ENCODE measurements at regions not wholly inside any gene's neighbourhood (a gene's known extent, or its start where the extent isn't known, plus 50 kb on each side); places are given as distances from the start of the nearest gene placed in this dataset.
"Not testable (repeated sequence)": the region's sequence is repeated elsewhere in the genome, so short reads cannot be mapped to it uniquely, and the experiment has no call there.

- H3K36me3 ChIP-seq (ENCODE audit: control insufficient read depth, insufficient read depth, low read length) = peaks cover 3% of the 10 kb centered on the region
- H3K4me3 ChIP-seq (ENCODE audit: insufficient read depth, low read depth, low read length) = no peak overlapping the region
- no peaks in the 10 kb centered on the region for H3K27me3 ChIP-seq (ENCODE audit: control insufficient read depth, insufficient read depth, low read length, poor library complexity, severe bottlenecking)
- WGBS, 2 experiments = 12 to 28% methylated on average over 1 to 2 of the region's 2 CpGs
- H3K4me1 ChIP-seq (ENCODE audit: control insufficient read depth, insufficient read depth, low read length) = peaks cover 25% of the 10 kb centered on the region
- H3K27ac ChIP-seq (ENCODE audit: insufficient read depth, low read depth, low read length, poor library complexity, severe bottlenecking) = peak overlapping the region; percentile 70
- peaks cover 7% of the 10 kb centered on the region for H3K9me3 ChIP-seq (ENCODE audit: control insufficient read depth, low read length)
Observed at GRCh38 chr5:124979251-124979650, 232.8 kb upstream of the ZNF608 start.

GRCh38 chr5:124980163-124980941 is 233.9 kb upstream of the ZNF608 start:
- Histone ChIP-seq H3K9me3 (ENCODE audit: control insufficient read depth, low read length) (peaks cover 7% of the 10 kb centered on the region), H3K27ac (ENCODE audit: insufficient read depth, low read depth, low read length, poor library complexity, severe bottlenecking) (no peak overlapping the region), H3K36me3 (ENCODE audit: control insufficient read depth, insufficient read depth, low read length) (peaks cover 3% of the 10 kb centered on the region), H3K27me3 (ENCODE audit: control insufficient read depth, insufficient read depth, low read length, poor library complexity, severe bottlenecking) (no peaks in the 10 kb centered on the region), H3K4me1 (ENCODE audit: control insufficient read depth, insufficient read depth, low read length) (peaks cover 25% of the 10 kb centered on the region), H3K4me3 (ENCODE audit: insufficient read depth, low read depth, low read length) (no peak overlapping the region)
- WGBS, 2 experiments = 0 to 3% methylated on average over 6 to 8 of the region's 9 CpGs

- H3K4me3 ChIP-seq (ENCODE audit: insufficient read depth, low read depth, low read length) = no peak overlapping the region
- H3K27ac ChIP-seq (ENCODE audit: insufficient read depth, low read depth, low read length, poor library complexity, severe bottlenecking) = no peak overlapping the region
- H3K4me1 ChIP-seq (ENCODE audit: control insufficient read depth, insufficient read depth, low read length) = peaks cover 25% of the 10 kb centered on the region
- H3K9me3 ChIP-seq (ENCODE audit: control insufficient read depth, low read length) = peaks cover 7% of the 10 kb centered on the region
- H3K36me3 ChIP-seq (ENCODE audit: control insufficient read depth, insufficient read depth, low read length) = peaks cover 3% of the 10 kb centered on the region
- WGBS, 2 experiments = 88 to 96% methylated on average over 4 of the region's 4 CpGs
- no peaks in the 10 kb centered on the region for H3K27me3 ChIP-seq (ENCODE audit: control insufficient read depth, insufficient read depth, low read length, poor library complexity, severe bottlenecking)
Observed at GRCh38 chr5:124981901-124982300, 235.5 kb upstream of the ZNF608 start.

GRCh38 chr5:124986170-124986569 is 239.7 kb upstream of the ZNF608 start:
- Histone ChIP-seq H3K27ac (ENCODE audit: insufficient read depth, low read depth, low read length, poor library complexity, severe bottlenecking) (no peak overlapping the region), H3K9me3 (ENCODE audit: control insufficient read depth, low read length) (peaks cover 7% of the 10 kb centered on the region), H3K36me3 (ENCODE audit: control insufficient read depth, insufficient read depth, low read length) (peaks cover 3% of the 10 kb centered on the region), H3K4me3 (ENCODE audit: insufficient read depth, low read depth, low read length) (no peak overlapping the region), H3K4me1 (ENCODE audit: control insufficient read depth, insufficient read depth, low read length) (peaks cover under 1% of the 10 kb centered on the region), H3K27me3 (ENCODE audit: control insufficient read depth, insufficient read depth, low read length, poor library complexity, severe bottlenecking) (no peaks in the 10 kb centered on the region)
- WGBS, 2 experiments = 100% methylated on average over 1 to 3 of the region's 3 CpGs

- H3K4me1 ChIP-seq (ENCODE audit: control insufficient read depth, insufficient read depth, low read length) = no peaks in the 10 kb centered on the region
- H3K9me3 ChIP-seq (ENCODE audit: control insufficient read depth, low read length) = peaks cover 7% of the 10 kb centered on the region
- H3K27me3 ChIP-seq (ENCODE audit: control insufficient read depth, insufficient read depth, low read length, poor library complexity, severe bottlenecking) = no peaks in the 10 kb centered on the region
- H3K4me3 ChIP-seq (ENCODE audit: insufficient read depth, low read depth, low read length) = no peak overlapping the region
- WGBS, 2 experiments = 94 to 100% methylated on average over 3 of the region's 3 CpGs
- H3K36me3 ChIP-seq (ENCODE audit: control insufficient read depth, insufficient read depth, low read length) = peaks cover 3% of the 10 kb centered on the region
- H3K27ac ChIP-seq (ENCODE audit: insufficient read depth, low read depth, low read length, poor library complexity, severe bottlenecking) = no peak overlapping the region
Observed at GRCh38 chr5:124986667-124987066, 240.2 kb upstream of the ZNF608 start.

GRCh38 chr5:124987786-124988185 is 241.3 kb upstream of the ZNF608 start:
- not testable (repeated sequence) for H3K9me3 ChIP-seq (ENCODE audit: control insufficient read depth, low read length); H3K36me3 ChIP-seq (ENCODE audit: control insufficient read depth, insufficient read depth, low read length); H3K27ac ChIP-seq (ENCODE audit: insufficient read depth, low read depth, low read length, poor library complexity, severe bottlenecking); H3K27me3 ChIP-seq (ENCODE audit: control insufficient read depth, insufficient read depth, low read length, poor library complexity, severe bottlenecking); H3K4me1 ChIP-seq (ENCODE audit: control insufficient read depth, insufficient read depth, low read length); H3K4me3 ChIP-seq (ENCODE audit: insufficient read depth, low read depth, low read length)
- WGBS, 2 experiments = 95 to 97% methylated on average over 3 of the region's 3 CpGs

- WGBS, 2 experiments = 96 to 100% methylated on average over 1 to 2 of the region's 2 CpGs
Observed at GRCh38 chr5:124990723-124991122, 244.3 kb upstream of the ZNF608 start.

GRCh38 chr5:124995421-124995820 is 249.0 kb upstream of the ZNF608 start:
- 92 to 93% methylated on average over 1 to 3 of the region's 4 CpGs for WGBS, 2 experiments
- H3K27ac ChIP-seq (ENCODE audit: insufficient read depth, low read depth, low read length, poor library complexity, severe bottlenecking) = peak overlapping the region; percentile 83

More at GRCh38 chr5:124990723-124991122, 244.3 kb upstream of the ZNF608 start:
- H3K9me3 ChIP-seq (ENCODE audit: control insufficient read depth, low read length) = no peaks in the 10 kb centered on the region
- no peaks in the 10 kb centered on the region for H3K36me3 ChIP-seq (ENCODE audit: control insufficient read depth, insufficient read depth, low read length)
- peaks cover 8% of the 10 kb centered on the region for H3K4me1 ChIP-seq (ENCODE audit: control insufficient read depth, insufficient read depth, low read length)
- no peak overlapping the region for H3K27ac ChIP-seq (ENCODE audit: insufficient read depth, low read depth, low read length, poor library complexity, severe bottlenecking)
- H3K27me3 ChIP-seq (ENCODE audit: control insufficient read depth, insufficient read depth, low read length, poor library complexity, severe bottlenecking) = no peaks in the 10 kb centered on the region
- no peak overlapping the region for H3K4me3 ChIP-seq (ENCODE audit: insufficient read depth, low read depth, low read length)

GRCh38 chr5:124996023-124996763 is 249.8 kb upstream of the ZNF608 start:
- Histone ChIP-seq H3K27me3 (ENCODE audit: control insufficient read depth, insufficient read depth, low read length, poor library complexity, severe bottlenecking) (no peaks in the 10 kb centered on the region), H3K27ac (ENCODE audit: insufficient read depth, low read depth, low read length, poor library complexity, severe bottlenecking) (peak overlapping the region; percentile 83), H3K4me1 (ENCODE audit: control insufficient read depth, insufficient read depth, low read length) (peaks cover 34% of the 10 kb centered on the region), H3K36me3 (ENCODE audit: control insufficient read depth, insufficient read depth, low read length) (no peaks in the 10 kb centered on the region), H3K4me3 (ENCODE audit: insufficient read depth, low read depth, low read length) (no peak overlapping the region), H3K9me3 (ENCODE audit: control insufficient read depth, low read length) (no peaks in the 10 kb centered on the region)
- 0 to 30% methylated on average over 1 to 4 of the region's 4 CpGs for WGBS, 2 experiments

More at GRCh38 chr5:124995421-124995820, 249.0 kb upstream of the ZNF608 start:
- H3K36me3 ChIP-seq (ENCODE audit: control insufficient read depth, insufficient read depth, low read length) = no peaks in the 10 kb centered on the region
- H3K9me3 ChIP-seq (ENCODE audit: control insufficient read depth, low read length) = no peaks in the 10 kb centered on the region
- no peaks in the 10 kb centered on the region for H3K27me3 ChIP-seq (ENCODE audit: control insufficient read depth, insufficient read depth, low read length, poor library complexity, severe bottlenecking)
- peaks cover 31% of the 10 kb centered on the region for H3K4me1 ChIP-seq (ENCODE audit: control insufficient read depth, insufficient read depth, low read length)
- H3K4me3 ChIP-seq (ENCODE audit: insufficient read depth, low read depth, low read length) = no peak overlapping the region

- Histone ChIP-seq H3K4me3 (ENCODE audit: insufficient read depth, low read depth, low read length) (no peak overlapping the region), H3K4me1 (ENCODE audit: control insufficient read depth, insufficient read depth, low read length) (peaks cover 34% of the 10 kb centered on the region), H3K36me3 (ENCODE audit: control insufficient read depth, insufficient read depth, low read length) (no peaks in the 10 kb centered on the region), H3K9me3 (ENCODE audit: control insufficient read depth, low read length) (no peaks in the 10 kb centered on the region), H3K27ac (ENCODE audit: insufficient read depth, low read depth, low read length, poor library complexity, severe bottlenecking) (peak overlapping the region; percentile 83), H3K27me3 (ENCODE audit: control insufficient read depth, insufficient read depth, low read length, poor library complexity, severe bottlenecking) (no peaks in the 10 kb centered on the region)
- 0% methylated on average over 1 of the region's 3 CpGs for WGBS, 2 experiments
Observed at GRCh38 chr5:124996764-124997077, 250.3 kb upstream of the ZNF608 start.

All from ectodermal cell (in vitro differentiated cells).